EH (cell line): ENCODE measurements at regions not wholly inside any gene's neighbourhood (a gene's known extent, or its start where the extent isn't known, plus 50 kb on each side); places are given as distances from the start of the nearest gene placed in this dataset.
"Not testable (repeated sequence)": the region's sequence is repeated elsewhere in the genome, so short reads cannot be mapped to it uniquely, and the experiment has no call there.

Experiments used
- DNase-seq: peaks from one replicate; pipeline ENCODE4 v3.0.0-alpha.2; 2015; ENCODE audit warnings: low read depth

DNA sequence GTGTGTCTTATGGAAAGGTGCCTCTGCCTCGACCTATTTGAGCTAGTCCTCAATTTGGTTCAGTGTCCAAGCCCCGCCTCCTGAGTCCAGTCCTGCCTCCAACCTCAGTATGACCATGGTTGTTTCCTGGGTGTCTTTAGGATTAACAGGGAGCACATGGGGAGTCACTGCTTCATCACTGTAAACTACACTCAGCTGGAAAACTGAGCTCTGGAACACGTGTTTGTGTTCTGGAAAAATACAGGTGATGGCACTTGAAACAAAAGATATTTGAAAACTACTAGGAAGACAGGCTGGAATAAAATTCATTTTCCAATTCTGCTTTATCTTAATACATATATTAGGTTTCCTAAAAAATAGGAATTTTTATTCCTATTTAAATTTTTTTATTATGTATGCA lies 1187.3 kb upstream of the TMEM132C start:
- no peak for DNase-seq

DNA sequence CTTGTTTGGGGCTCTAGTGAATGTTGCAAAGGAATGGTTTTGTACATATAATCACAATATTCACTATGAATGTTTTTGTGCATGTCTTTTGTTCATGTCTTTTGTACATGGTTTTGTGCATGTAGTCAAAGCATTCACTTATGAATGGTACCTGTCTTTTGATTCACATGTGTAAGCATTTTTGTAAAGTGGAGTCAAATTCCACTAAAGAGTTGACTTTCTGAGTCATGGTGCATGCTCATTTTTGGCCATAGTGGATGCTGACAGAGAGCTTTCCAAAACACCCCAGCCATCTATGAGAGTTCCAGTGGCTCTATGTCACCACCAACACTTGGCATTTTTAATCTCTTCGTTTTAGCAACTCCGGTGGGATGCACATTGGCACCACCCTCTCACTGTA lies 1185.9 kb upstream of the TMEM132C start:
- DNase-seq: no peak

- peak; percentile 81 for DNase-seq
These were observed 1183.7 kb upstream of the TMEM132C start for GRCh38 chr12:127083008-127083949.

- no peak for DNase-seq
These were observed 1165.9 kb upstream of the TMEM132C start for GRCh38 chr12:127101076-127101475.

DNA sequence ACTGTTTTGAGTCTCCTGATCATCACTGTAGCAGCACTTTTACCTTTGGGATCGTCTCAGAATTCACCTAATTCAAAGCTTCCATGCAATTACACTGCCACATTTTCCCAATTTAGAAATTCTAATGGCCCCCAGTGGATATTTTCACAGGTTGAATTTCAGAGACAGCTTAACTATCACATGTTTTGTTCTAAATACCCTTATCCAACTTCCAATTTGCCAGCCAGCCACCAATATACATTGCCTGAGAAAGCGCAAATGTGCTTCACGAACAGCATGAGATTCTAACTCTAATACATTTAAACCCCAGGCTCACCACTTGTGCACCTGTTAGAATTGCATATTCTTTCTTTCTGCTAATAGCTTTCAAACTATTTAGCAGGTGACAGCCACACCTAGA lies 1160.9 kb upstream of the TMEM132C start:
- no peak for DNase-seq

- no peak for DNase-seq
These were observed 1160.3 kb upstream of the TMEM132C start for GRCh38 chr12:127106697-127107096.

- DNase-seq: no peak
These were observed 1159.2 kb upstream of the TMEM132C start for GRCh38 chr12:127107744-127108143.

- DNase-seq: peak; percentile 76
These were observed 1158.4 kb upstream of the TMEM132C start for GRCh38 chr12:127108360-127109215.

DNA sequence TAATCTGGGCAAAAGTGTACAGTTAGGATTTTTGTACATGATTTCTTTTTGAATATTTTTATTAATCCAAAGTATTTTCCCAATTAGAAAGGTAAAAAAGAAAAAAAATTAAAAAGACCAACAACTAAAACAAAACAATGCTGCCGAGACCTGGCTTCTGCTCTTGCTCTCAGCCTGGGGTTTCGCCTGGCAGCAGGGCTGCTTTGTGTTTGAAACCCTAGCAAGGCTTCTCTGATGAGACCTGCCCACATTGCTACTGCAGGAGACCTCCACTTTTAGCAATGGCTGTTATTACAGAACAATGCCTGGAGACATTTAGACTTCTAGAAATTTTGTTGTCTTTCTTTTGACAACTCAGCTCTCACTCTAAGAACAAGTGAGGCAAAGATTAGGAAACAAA lies 1153.0 kb upstream of the TMEM132C start:
- DNase-seq: no peak

GRCh38 chr12:127115468-127116035 lies 1151.4 kb upstream of the TMEM132C start:
- DNase-seq: no peak

- no peak for DNase-seq
These were observed 1148.7 kb upstream of the TMEM132C start for GRCh38 chr12:127118251-127118650.

GRCh38 chr12:127119600-127120140 lies 1147.3 kb upstream of the TMEM132C start:
- DNase-seq: no peak

- DNase-seq: no peak
These were observed 1146.1 kb upstream of the TMEM132C start for GRCh38 chr12:127120851-127121250.

- DNase-seq: peak; percentile 4
These were observed 1145.4 kb upstream of the TMEM132C start for GRCh38 chr12:127121494-127122084.

GRCh38 chr12:127125607-127126259 lies 1141.2 kb upstream of the TMEM132C start:
- DNase-seq: peak; percentile 80

DNA sequence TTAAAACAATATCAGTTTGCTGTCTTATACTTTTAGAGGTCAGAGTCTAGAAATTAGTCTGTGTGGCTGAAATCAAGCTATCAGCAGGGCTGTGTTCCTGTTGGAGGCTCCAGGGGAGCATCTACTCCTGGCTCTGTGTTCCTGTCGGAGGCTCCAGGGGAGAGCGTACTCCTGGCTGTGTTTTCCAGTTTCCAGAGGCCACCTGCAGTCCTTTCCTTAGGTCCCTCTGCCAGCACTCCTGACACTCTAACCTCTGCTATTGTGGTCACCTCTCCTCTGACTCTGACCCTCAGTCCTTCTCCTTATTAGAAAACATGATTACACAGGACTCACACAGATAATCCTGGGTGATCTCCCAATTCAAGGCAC lies 1140.7 kb upstream of the TMEM132C start:
- no peak for DNase-seq

DNA sequence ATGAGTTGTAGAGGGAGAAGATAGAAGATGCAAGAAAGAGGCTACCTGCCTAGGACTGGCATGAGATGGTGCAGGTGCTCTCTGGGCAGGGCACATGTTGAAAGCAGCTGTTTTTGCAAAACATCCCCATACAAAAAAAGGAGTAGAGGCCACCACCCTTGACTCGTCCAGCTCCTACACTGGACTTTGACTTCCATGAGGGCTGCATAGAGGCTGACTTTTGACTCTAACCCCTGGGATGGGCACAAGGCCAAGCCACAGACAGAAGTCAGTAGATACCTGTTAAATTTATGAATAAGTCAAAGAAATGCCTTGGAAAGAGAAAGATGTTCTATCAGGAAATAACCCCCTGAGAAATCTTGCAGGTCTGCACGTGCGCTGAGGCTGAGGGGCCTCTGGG lies 1139.1 kb upstream of the TMEM132C start:
- no peak for DNase-seq

DNA sequence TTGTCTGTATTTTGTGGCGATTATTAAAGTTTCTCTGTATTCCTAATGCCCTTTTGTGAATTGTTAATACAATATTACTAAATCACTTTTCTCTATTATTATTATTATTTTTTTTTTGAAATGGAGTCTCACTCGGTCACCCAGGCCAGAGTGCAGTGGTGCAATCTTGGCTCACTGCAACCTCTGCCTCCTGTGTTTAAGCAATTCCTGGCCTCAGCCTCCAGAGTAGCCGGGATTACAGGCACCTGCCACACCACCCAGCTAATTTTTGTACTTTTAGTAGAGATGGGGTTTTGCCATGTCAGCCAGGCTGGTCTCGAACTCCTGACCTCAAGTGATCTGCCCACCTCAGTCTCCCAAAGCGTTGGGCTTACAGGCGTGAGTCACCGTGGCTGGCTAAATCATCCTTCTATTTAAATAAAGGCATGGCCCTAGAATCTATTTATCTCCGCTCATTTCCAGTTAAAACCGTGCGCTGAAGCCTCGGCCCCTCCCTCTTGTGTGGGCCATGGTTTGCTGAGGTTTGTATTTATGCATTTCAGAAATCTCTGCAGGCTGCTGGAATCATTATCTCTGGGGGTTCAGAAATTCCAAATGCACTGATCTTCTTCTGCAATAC lies 1136.4 kb upstream of the TMEM132C start:
- DNase-seq: no peak

DNA sequence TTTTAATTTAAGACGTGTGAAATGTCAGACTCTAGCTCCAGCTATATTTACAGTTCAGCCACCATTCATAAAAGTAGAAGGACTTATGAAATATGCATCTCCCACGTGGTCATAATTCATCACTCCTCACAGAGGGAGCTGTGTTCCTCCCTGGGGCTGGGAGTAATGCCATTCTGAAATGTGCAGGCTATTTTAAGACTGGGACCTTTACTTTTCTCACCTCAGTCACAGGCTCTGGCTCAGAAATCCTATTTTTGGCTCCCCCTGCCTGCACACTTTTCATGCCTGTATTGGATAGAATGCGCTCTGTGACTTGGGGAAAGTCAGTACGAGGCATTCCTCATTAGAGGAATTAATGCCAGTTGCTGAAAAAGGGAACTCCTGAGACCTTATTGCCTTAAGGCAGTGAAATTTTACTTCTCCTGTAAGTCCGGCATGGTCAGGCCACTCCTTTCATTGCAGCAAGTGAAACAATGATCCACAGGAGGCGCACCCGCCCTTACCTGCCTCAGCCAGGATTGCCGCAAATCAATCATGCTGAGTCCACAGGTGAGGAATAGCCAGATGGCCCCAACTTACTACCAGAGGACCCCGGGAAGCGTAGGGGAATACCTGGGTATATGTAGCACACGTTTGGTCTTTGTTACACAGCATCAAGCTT lies 1133.2 kb upstream of the TMEM132C start:
- no peak for DNase-seq

DNA sequence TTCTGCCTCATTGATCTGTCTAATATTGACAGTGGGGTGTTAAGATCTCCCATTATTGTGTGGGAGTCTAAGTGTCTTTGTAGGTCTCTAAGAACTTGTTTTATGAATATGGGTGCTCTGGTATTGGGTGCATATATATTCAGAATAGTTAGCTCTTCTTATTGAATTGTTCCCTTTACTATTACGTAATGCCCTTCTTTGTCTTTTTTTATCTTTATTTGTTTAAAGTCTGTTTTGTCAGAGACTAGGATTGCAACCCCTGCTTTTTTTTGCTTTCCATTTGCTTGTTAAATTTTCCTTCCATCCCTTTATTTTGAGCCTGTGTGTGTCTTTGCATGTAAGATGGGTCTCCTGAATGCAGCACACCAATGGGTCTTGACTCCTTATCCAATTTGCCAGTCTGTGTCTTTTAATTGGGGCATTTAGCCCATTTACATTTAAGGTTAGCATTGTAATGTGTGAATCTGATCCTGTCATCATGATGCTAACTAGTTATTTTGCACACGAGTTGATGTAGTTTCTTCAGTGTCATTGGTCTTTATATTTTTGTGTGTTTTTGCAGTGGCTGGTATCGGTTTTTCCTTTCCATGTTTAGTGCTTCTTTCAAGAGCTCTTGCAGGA lies 1126.0 kb upstream of the TMEM132C start:
- not testable (repeated sequence) for DNase-seq
